Sigmoid colon (tissue), 4 donors: ENCODE measurements at regions not wholly inside any gene's neighbourhood (a gene's known extent, or its start where the extent isn't known, plus 50 kb on each side); places are given as distances from the start of the nearest gene placed in this dataset.
A peak's percentile ranks its signal among the peaks of the same experiment; 100 is the strongest.

Experiments used
- POLR2A ChIP-seq, 2 donors: fragments of 450-650 bp; IDR thresholded peaks; one replicate each; pipeline ENCODE4 v1.6.1; 2016; ENCODE audit warnings: antibody characterized with exemption in 2 of 2, mild to moderate bottlenecking in 2 of 2, moderate library complexity in 2 of 2
- POLR2AphosphoS5 ChIP-seq, 4 donors: sonication (generic); formaldehyde crosslinking; IDR thresholded peaks; one replicate each; pipeline ENCODE4 v1.6.1; 2017; ENCODE audit warnings: antibody characterized with exemption in 4 of 4
- TF ChIP-seq, protein P1 (sequence below), 4 experiments: fragments of 450-650 bp in 3 of 4; fragments of 200-600 bp in 1 of 4; IDR thresholded peaks; one replicate each; pipeline ENCODE4 v1.5.1; 2016 to 2019; ENCODE audit warnings: antibody characterized with exemption in 4 of 4, mild to moderate bottlenecking in 3 of 4, moderate library complexity in 2 of 4

DNA sequence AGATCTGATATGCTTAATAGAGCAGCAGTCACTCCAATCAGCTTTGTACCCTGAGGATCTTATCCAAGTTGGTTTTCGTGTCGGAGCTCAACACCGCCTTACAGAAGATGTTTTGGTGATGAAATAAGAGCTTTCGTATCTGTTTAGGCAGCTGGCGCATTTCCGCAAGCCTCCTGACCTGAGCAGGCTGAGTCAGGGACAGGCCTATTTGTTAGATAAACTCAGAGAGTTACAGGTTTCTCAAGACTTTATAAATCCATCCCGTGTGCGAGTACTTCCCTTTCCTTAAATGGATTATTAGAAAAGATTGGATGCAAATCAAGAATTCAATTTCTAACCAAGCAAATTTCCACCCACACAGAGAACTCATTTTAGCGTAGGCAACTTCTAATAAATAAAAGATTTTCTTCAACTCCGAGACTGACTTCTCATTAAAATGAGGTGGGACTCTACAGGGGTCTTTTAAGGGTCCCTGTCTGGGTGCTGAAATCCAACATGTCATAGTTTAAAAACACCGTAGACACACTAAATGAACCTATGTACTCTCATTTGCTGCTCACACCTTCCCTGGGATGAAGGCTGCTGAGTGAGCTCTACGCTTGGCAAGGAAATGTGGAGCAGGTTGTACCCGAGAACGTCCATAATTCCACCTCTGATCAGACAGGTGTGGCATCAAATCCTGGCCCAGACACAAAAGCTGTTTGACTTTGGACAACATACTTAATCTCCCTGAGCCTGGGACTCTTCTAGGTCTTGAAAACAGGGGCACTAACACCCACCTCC is 106.9 kb upstream of the F3 start:
- TF ChIP-seq, protein P1, sequence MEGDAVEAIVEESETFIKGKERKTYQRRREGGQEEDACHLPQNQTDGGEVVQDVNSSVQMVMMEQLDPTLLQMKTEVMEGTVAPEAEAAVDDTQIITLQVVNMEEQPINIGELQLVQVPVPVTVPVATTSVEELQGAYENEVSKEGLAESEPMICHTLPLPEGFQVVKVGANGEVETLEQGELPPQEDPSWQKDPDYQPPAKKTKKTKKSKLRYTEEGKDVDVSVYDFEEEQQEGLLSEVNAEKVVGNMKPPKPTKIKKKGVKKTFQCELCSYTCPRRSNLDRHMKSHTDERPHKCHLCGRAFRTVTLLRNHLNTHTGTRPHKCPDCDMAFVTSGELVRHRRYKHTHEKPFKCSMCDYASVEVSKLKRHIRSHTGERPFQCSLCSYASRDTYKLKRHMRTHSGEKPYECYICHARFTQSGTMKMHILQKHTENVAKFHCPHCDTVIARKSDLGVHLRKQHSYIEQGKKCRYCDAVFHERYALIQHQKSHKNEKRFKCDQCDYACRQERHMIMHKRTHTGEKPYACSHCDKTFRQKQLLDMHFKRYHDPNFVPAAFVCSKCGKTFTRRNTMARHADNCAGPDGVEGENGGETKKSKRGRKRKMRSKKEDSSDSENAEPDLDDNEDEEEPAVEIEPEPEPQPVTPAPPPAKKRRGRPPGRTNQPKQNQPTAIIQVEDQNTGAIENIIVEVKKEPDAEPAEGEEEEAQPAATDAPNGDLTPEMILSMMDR (IDR thresholded peaks at IDR 0.05): no peak
- TF ChIP-seq POLR2A (IDR thresholded peaks at IDR 0.05) (no peak), POLR2AphosphoS5 (IDR thresholded peaks at IDR 0.05) (peak; percentile 57 to 83 (median 67))
